Stimulated activated CD8-positive, alpha-beta memory T cell treated with anti-CD3 and anti-CD28 coated beads, Interleukin-12 subunit alpha, Interleukin-12 subunit beta, amount 100 ng/mL, for 1 hour (primary cell): ENCODE measurements at regions not wholly inside any gene's neighbourhood (a gene's known extent, or its start where the extent isn't known, plus 50 kb on each side); places are given as distances from the start of the nearest gene placed in this dataset.
"Not testable (repeated sequence)": the region's sequence is repeated elsewhere in the genome, so short reads cannot be mapped to it uniquely, and the experiment has no call there.

ENCODE experiments used
- DNase-seq: peaks from one replicate; pipeline ENCODE4 v3.0.0-alpha.2; 2020; ENCODE audit warnings: low read depth

DNA sequence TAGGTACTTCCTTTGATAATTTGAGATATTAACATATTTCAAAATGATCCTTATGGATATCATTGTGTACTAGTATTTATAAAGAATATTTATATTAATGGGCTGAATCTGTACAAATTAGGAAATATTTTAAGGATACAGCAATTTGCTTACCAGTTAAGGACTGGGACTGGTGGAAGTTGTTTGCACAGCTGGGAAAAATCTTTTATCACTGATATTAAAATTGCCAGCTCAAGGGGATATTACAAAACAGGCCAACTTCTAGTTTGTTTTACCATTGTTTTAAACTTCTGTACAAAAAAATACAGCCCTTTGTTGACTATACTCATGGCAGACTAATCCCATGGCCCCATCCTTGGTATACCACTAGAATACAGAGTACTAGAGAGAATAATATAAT lies 133.2 kb upstream of the DDHD1 start:
- no peak for DNase-seq

DNA sequence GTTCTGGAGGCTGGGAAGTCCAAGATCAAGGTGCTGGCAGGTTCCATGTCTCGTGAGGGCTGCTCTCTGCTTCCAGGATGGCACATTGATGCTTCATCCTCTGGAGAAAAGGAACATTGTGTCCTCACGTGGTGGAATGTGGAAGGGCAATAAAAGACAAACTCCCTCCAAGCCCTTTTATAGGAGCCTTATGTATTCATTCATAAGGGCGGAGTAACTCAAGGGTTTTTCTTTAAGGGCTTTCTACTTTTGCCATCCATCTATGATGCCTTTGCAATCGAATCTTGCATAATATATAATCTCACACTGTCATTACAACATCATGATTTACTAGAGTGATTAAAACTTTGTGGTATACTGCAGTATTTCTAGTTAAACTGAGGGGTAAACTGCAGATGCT lies 132.7 kb upstream of the DDHD1 start:
- no peak for DNase-seq

DNA sequence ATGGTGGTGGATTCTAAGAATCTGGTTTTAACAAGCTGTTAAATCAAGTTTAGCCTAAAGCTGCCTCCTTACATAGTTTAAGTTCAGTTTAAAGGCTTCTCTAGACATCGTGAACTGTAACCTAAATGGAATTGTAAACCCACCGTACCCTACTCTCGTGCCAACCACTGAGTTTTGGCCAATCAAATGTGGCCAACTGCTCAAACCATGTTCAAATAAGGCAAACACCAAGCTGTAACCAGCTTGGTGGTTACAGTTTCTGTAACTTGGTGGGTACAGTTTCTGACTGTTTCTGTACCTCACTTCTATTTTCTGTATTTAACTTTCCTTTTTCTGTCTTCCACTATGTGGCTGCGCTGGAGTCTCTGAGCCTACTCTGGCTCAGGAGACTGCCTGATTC lies 131.9 kb upstream of the DDHD1 start:
- no peak for DNase-seq

DNA sequence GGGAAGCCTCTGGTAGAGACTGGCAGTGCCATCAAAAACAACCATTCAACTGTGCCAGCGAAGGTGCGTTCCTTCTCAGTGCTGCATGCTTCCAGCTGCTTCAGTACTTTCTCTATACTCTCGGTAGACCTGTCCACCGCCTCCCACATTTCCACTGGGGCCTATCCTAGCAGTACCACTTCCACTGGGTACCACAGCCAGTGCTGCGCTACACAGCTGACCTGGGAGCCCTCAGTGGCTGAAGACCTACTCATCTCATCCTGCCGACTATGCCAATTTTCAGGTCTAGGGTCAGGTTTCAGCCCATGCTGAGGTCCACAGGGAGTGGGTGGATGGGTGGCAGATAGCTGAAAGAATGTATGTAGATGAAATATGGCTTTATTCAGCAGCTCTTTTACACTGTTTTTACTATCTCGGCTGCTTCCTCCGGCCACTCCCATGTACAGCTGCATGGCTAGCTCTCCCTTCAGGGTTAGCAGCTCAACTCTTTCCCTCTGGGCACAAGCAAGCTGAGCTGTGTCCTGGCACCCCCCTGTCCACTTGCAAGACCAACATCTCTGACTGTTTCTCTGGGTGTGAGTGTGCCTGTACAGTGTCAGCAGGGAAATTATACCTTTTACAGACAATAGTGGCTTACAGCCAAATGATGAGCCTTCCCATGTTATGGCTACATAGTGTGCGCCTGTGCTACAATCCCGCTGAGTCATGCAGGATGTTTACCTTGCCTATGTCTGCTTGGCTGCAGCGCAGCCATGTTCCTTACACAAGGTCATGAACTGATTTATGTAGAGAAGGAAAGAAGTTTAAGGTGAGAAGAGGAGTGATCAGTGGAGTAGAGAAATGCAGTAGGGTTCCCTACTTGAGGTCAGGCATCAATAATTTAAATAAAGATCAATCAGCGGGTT lies 125.7 kb upstream of the DDHD1 start:
- no peak for DNase-seq

DNA sequence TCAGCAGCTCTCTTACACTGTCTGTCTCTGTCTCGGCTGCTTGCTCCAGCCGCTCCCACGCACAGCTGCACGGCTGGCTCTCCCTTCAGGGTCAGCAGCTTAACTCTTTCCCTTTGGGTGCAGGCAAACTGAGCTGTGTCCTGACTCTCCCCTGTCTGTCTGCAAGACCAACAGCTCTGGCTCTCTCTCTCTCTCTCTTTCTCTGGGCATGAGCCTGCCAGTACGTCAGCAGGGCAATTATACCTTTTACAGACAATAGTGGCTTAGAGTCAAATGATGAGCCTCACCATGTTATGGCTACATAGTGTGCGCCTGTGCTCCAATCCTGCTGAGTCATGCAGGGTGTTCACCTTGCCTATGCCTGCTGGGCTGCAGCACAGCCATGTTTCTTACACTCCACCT lies 120.5 kb upstream of the DDHD1 start:
- no peak for DNase-seq

DNA sequence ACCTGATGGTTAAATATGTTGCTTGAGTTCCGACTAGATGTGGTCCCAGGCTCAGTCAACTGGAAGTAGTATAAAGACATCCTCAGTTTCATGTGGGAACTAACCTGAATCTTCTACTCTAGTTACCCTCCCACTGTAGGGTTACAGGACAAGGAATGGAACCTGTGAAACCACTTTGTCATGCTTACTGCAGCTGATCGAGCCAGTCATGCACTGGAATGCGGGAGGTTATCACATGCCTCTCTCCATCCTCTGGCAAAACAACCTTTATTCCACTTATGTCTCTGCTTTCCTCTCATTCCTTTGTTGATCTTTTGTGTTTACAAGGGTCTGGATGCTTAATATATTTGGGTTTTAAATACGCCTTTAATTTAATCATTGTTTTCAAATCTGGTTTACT lies 111.9 kb upstream of the DDHD1 start:
- no peak for DNase-seq

DNA sequence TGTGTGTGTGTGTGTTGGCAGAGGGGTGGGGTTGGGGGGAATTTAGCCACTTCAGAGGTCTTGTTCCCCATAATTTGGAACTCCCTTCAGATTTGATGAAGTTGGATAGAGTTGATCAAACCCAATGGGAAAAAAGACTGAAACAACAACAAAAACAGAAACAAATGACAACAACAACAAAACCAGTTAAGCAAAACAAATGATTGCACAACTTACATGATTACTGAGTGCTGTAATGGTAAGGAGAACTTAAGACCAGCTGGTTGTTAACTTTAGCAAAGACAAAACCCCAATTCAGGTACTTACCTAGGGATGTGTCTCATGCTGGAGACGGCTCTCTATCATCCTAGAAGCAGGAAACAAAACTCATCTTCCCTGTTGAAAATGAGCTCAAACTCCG lies 107.8 kb upstream of the DDHD1 start:
- DNase-seq = no peak

DNA sequence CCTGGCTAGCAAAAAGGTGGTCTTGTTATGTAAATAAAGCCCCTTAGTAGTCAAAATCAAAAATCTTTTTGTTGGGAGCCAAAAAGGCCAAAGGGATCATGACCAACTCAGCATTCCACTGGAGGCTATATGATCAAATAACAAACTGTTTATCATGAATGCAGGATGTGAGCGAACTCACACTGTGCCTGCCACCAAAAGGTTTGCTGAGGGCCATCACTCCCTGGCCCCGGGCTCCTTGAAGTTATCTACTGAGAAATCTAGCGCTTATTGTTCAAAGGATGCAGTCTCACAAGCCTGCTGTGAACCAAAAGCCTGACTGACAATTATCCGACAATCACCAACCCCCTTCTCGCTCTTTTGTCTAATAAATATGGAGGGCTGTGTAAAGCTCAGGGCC lies 107.2 kb upstream of the DDHD1 start:
- DNase-seq = no peak

DNA sequence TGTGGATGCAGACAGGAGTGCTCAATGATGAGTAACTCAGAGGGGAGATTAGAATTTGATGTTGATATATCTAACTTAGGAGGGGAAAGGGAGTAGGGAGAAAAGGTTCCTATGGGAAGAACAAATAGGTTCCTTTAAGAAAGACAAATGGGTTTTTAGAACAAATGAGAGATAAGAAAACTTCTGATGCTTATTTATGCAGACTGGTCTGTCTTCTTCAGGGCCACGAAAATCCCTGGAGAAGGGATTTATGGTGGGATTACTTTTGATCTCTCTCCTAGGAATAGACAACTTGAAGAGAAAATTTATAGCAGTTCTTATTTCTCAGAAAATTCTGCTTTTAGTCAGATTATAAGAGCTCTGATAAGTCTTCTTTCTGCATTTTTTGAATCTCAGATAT lies 99.0 kb upstream of the DDHD1 start:
- DNase-seq = no peak

DNA sequence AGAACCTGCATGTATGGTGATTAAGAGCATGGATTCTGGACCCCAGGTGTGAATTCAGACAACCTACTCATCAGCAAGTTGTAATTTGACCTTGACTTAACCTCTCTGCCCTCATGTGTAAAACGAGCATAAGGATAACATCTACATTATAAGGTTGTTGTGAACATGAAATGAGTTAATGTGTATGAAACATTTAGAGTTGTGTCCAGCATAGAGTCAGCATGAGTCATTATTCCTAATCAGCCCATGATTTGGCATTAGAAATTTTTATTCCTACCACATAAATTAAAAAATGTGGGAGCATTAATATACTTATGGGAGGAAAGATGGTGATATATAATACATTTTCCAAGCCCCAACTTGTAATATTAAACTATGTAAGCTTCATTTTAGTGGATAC lies 95.9 kb upstream of the DDHD1 start:
- no peak for DNase-seq

DNA sequence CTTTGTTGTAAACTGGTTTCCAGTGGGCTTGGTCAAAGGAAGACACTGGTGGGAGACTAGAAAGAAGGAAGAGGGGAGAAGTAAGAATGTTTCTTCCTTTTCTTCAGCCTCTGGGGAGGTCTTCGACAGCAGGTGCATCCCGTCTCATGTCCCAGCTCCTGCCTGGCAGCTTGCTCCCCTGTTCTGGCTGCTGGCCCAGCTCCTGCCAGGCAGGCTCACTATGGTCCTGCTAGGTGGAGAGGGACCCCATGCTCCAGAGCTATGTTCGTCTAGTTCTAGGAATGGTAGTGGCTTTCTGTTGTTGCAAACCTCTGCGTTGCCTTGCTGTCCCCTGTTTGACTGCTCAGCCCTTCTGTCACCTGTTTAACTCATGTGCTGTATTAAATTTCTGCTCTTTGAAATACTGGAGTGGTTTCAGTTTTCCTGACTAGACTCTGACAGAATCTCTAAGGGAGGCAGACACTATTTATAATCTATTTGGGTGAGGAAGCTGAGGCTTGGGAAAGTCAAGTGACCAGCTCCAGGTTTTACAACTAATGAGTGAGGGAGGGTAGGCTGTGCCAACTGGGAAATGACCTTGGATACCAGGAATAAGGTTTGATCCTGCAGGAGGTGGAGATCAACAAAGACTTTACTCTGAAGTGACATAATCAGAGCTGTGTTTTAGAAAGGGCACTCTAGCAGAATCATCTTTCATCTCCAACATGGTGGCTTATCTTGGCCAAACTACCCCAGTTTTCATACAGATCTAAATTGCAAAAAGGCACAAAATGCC lies 94.7 kb upstream of the DDHD1 start:
- no peak for DNase-seq

DNA sequence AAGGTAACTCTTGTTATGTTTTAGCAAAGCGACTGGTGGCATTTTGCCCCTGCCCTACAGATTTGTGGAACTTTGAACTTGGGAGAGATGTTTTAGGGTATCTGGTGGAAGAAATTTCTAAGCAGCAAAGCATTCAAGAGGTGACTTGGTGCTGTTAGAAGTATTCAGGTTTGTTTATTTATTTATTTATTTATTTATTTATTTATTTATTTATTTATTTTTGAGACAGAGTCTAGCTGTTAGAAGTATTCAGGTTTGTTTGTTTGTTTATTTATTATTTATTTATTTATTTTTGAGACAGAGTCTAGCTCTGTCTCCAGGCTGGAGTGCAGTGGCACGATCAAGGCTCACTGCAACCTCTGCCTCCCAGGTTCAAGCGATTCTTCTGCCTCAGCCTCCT lies 89.8 kb upstream of the DDHD1 start:
- DNase-seq = not testable (repeated sequence)

DNA sequence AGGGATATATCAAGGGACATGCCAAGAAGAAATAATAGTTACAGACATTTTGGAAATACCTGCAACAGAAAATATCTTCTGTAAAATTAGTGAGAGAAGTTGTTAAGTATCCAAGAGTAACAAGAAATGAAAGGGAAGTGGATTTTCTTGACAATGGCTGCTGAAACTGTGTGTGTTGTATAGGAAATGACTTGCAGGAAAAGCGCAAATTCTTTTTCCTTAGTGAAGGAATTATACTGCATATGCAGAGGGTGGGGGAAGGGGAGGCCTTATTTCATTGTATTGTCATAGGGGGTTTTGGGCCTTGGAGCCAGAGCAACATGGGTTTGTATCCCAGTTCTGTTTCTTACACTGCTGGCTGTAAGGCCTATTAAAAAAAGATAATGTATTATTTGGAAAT lies 84.4 kb upstream of the DDHD1 start:
- DNase-seq = no peak

DNA sequence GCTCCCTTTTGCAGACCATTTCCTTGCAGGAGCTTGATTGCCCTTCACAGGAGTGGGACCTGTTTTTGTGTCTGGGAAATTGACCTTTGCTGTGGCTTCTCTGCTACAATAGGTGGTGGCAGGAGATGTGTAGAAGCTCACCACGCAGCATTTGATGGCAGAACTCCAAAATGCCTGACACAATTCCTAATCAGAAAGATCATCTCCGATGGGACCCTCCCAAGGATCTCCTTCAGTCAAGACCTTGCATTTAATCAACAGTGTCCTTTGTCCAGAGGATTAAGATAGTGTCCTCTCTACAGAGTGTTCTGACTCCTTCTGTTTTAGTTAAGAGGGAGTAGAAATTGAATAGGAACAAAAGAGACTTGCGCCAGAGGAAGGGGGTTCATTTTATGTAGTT lies 83.6 kb upstream of the DDHD1 start:
- no peak for DNase-seq

DNA sequence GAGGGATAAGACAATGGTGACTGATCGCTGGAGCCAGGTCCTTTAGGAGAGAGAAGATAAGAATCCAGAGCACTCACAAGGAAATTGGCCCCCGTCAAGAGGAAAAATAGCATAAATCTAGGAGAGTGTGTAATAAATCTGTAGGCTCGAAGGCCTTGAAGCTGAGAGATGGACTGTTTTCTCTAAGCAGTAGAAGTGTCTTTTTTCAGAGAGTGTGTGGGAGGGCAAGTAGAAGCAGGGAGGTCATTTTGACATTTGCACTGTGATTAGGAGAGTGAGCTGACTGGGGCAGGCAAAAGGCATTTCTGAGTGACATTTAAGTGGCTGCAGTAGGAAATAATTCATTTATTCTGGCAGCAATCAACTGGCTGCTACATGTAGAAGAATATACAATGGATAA lies 78.0 kb upstream of the DDHD1 start:
- no peak for DNase-seq

DNA sequence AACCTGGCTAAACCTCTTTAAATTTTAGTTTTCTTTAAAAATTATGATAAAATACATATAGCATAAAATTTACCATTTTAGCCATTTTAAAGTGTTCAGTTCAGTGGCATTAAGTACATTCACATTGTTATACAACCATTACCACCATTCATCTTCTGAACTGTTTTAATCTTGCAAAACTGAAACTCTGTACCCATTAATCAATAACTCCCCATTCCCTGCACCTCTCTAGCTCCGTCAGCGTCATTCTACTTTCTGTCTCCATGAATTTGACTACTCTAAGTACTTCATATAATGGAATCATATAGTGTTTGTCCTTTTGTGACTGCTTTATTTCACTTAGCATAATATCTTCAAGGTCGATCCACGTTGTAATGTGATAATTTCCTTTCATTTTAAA lies 75.8 kb upstream of the DDHD1 start:
- no peak for DNase-seq

DNA sequence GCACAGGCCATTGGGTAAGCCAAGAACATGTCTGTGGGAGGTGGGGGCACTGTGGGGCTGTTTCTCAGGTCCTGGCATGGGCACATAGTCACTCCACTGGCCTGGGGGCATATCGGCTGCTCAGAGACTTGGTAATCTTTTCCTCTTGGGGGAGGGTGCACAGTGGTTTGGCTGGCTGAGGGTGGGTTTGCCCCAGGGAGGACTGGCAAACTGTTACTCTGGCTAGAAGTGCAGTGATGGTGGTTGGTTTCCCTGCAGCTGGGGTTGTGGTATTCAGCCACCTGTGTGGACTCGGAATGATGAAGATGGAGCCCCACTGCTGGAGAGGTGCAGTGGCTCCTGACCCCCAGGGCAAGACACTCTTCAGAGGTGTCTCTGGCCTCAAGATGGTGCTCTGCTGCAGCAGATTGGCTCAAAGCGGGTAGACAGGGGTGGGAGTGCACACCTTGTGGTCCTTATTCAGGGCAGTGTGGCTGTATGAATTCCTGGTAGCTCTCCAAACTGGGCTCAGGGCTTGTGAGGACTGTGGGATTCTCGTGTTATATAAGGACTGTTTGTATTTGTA lies 74.1 kb upstream of the DDHD1 start:
- DNase-seq = no peak

DNA sequence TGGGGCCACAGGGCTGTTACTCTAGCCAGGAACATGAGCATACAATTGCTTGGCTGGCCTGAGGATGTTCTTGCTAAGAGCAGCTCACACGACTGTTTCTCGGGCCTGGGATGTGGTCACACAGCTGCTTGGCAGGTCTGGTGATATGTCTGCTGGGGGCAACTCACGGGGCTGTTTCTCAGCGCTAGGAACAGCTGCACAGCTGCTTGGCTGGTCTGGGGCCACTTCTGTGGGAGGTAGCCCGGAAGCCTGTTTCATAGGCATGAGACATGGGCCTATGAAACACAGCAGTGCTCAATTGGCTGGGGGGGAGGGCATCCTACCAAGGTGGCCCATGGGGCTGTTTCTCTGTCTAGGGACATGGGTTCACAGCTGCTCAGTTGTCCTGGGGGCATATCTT lies 73.4 kb upstream of the DDHD1 start:
- DNase-seq = no peak

DNA sequence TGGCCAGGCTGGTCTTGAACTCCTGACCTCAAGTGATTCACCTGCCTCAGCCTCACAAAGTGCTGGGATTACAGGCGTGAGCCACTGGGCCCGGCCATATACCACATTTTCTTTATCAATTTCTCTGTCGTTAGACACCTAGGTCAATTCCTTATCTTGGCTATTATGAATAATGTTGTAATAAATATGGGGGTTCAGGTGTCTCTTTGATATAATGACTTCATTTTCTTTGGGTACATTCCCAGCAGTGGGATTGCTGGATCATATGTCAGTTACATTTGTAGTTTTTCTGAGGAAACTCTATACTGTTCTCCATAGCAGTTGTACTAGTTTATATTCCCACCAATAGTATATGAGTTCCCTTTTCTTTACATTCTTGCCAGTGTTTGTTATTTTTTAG lies 67.8 kb upstream of the DDHD1 start:
- DNase-seq = no peak

DNA sequence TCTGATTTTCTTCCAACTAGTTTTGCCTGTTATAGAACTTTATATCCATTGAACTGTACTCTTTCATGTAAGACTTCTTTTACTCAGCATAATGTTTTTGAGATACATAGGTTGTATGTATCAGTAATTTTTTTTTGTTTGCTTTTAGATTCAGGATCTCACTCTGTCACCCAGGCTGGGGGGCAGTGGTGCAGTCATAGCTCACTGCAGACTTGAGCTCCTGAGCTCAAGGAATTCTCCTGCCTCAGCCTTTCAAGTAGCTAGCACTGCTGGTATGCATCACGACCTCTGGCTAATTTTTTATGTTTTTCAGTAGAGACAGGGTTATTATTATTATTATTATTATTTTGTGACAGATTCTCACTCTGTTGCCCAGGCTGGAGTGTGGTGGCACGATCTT lies 65.0 kb upstream of the DDHD1 start:
- DNase-seq = no peak

DNA sequence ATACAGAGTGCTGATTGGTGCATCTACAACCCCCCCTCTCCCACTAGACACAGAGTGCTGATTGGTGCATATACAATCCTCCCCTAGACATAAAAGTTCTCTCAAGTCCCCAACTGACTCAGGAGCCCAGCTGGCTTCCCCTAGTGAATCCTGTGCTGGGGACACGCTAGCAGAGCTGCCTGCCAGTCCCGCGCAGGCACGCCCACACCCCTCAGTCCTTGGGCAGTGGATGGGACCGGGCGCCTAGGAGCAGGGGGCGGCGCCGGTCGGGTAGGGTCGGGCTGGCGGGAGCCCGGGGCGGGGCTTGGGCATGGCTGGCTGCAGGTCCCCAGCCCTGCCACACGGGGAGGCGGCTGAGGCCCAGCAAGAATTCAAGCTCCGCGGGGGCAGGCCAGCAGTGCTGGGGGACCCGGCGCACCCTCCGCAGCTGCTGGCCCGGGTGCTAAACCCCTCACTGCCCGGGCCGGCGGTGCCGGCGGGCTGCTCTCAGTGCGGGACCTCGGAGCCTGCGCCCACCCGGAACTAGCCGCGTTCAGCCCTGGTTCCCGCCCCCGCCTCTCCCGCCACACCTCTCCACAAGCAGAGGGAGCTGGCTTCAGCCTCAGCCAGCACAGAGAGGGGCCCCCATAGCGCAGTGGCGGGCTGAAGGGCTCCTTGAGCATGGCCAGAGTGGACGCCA lies 64.3 kb upstream of the DDHD1 start:
- peak; percentile 33 for DNase-seq

DNA sequence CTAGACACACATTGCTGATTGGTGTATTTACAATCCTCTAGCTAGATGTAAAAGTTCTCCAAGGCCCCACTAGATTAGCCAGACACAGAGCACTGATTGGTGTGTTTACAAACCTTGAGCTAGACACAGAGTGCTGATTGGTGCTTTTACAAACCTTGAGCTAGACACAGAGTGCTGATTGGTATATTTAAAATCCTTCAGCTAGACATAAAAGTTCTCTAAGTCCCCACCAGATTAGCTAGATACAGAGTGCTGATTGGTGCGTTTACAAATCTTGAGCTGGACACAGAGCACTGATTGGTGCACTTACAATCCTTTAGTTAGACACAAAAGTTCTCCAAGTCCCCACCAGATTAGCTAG lies 63.8 kb upstream of the DDHD1 start:
- DNase-seq = not testable (repeated sequence)

DNA sequence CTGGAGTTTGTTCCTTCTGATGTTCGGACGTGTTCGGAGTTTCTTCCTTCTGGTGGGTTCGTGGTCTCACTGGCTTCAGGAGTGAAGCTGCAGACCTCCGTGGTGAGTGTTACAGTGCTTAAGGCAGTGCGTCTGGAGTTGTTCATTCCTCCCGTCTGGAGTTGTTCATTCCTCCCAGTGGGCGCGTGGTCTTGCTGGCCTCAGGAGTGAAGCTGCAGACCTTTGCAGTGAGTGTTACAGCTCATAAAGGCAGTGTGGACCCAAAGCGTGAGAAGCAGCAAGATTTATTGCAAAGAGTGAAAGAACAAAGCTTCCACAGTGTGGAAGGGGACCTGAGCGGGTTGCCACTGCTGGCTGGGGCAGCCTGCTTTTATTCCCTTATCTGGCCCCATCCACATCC lies 63.4 kb upstream of the DDHD1 start:
- DNase-seq = not testable (repeated sequence)
